ENCODE measurements at regions not wholly inside any gene's neighbourhood (a gene's known extent, or its start where the extent isn't known, plus 50 kb on each side); places are given as distances from the start of the nearest gene placed in this dataset.
"Not testable (repeated sequence)": the region's sequence is repeated elsewhere in the genome, so short reads cannot be mapped to it uniquely, and the experiment has no call there.

DNA sequence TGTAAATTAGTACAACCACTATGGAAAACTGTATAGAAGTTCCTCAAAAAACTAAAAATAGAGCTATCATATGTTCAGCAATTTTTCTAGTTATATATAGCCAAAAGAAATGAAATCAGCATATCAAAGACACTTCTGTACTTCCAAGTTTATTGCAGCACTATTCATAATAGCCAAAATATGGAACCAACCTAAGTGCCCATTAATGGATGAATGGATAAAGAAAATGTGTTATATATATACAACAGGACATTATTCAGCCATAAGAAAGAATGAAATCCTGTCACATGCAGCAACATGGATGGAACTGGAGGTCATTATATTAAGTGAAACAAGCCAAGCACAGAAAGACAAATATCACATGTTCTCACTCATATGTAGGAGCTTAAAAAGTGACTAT lies 112.6 kb downstream of the MDH1 start:
- H3K4me3 Mint-ChIP-seq, result no peak overlapping the region
- H3K27me3 Mint-ChIP-seq, result peaks cover 5% of the 10 kb centered on the region
- no peaks in the 10 kb centered on the region for H3K9me3 Mint-ChIP-seq (ENCODE audit: low read depth)
- H3K4me1 Mint-ChIP-seq, result peaks cover 2% of the 10 kb centered on the region
- CTCF ChIA-PET, result interaction anchor here (1.5 kb wide), 1 partner anchor 160 kb away, joined by 4 read pairs; no protein-coding TSS in a partner anchor
- no peak overlapping the region for H3K27ac Mint-ChIP-seq
- ATAC-seq (no peak), DNase-seq (no peak)
- no peaks in the 10 kb centered on the region for H3K36me3 Mint-ChIP-seq

DNA sequence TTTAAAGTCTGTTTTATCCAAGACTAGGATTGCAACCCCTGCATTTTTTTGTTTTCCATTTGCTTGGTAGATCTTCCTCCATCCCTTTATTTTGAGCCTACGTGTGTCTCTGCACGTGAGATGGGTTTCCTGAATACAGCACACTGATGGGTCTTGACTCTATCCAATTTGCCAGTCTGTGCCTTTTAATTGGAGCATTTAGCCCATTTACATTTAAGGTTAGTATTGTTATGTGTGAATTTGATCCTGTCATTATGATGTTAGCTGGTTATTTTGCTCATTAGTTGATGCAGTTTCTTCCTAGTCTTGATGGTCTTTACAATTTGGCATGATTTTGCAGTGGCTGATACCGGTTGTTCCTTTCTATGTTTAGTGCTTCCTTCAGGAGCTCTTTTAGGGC lies 117.3 kb downstream of the MDH1 start:
- DNase-seq; H3K27me3 Mint-ChIP-seq; H3K27ac Mint-ChIP-seq; H3K4me1 Mint-ChIP-seq; H3K36me3 Mint-ChIP-seq; H3K4me3 Mint-ChIP-seq; H3K9me3 Mint-ChIP-seq (ENCODE audit: low read depth); CTCF ChIA-PET; ATAC-seq: not testable (repeated sequence)

DNA sequence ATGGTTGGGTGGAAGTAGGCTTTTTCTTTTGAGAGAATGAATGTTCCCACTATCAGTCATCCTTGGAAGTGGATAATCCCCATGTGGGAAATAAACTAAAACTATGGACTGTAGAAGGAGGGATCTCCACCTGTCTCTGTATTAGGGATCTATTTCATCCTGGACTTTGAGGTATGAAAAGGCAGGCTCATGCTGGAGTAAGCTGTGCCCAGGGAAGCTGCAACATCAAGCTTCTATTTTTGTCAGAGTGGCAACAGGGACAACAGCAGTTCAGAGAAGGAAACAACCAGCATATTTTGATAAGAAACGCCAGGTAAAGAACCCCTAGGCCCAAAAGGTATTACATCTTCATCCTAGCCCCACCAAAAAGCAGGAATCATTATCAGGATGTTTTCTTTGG lies 122.0 kb downstream of the MDH1 start:
- CTCF ChIA-PET, result interaction anchor here (1.1 kb wide), 1 partner anchor 8 kb away, joined by 3 read pairs; no protein-coding TSS in a partner anchor
- no peaks in the 10 kb centered on the region for H3K4me1 Mint-ChIP-seq
- no peak overlapping the region for H3K4me3 Mint-ChIP-seq

DNA sequence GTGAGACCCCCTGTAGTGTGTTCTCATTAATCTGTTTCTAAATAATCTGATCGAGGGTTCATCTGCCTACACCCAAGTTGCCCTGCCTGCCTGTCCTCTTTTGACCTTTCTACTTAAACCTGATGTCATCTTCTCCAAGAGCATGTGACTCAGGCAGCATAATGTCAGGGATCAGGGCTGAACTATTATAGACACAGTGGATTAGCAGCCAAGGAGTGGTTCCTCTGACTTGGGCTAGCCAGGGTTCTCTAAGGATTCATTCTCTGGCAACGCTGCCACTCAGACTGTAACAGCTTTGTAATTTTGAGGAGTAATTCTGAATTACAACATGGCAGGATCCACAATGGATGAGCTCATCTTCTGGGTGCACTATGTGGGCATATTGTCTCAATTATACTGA lies 124.0 kb downstream of the MDH1 start:
- CTCF ChIA-PET, result no interaction called here
- no peak overlapping the region for H3K27ac Mint-ChIP-seq
- no peaks in the 10 kb centered on the region for H3K4me1 Mint-ChIP-seq
- H3K9me3 Mint-ChIP-seq (ENCODE audit: low read depth), result no peaks in the 10 kb centered on the region
- H3K36me3 Mint-ChIP-seq, result no peaks in the 10 kb centered on the region
- ATAC-seq, result no peak
- peaks cover 4% of the 10 kb centered on the region for H3K27me3 Mint-ChIP-seq
- H3K4me3 Mint-ChIP-seq, result no peak overlapping the region
- DNase-seq, result no peak

More for the DNA sequence above, 122.0 kb downstream of the MDH1 start:
- H3K9me3 Mint-ChIP-seq (ENCODE audit: low read depth), result no peaks in the 10 kb centered on the region
- no peak overlapping the region for H3K27ac Mint-ChIP-seq
- ATAC-seq, result no peak
- peaks cover 2% of the 10 kb centered on the region for H3K27me3 Mint-ChIP-seq
- no peaks in the 10 kb centered on the region for H3K36me3 Mint-ChIP-seq
- DNase-seq, result no peak

DNA sequence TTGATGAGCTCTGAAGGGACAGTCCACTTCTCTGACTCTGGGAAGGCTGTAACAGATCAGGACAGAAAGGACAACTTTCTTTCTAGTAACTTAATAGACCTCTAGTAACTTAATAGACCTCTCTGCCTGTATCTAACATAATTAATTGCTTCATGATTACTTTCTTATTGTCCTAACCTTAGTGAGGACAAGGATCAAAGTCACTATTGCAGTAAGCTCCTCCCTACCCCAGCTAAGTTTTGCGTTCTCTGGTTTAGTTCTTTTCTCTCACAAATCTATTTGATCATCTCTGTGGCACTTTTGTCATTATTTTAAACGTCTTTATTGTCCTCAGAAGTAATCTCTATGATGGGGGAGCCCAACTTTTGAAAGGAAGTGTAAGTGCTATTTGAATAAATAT lies 125.5 kb upstream of the UGP2 start:
- Mint-ChIP-seq H3K4me3 (no peak overlapping the region), H3K27me3 (peaks cover 4% of the 10 kb centered on the region), H3K4me1 (no peaks in the 10 kb centered on the region), H3K36me3 (no peaks in the 10 kb centered on the region), H3K27ac (no peak overlapping the region), H3K9me3 (ENCODE audit: low read depth) (no peaks in the 10 kb centered on the region)
- ATAC-seq (no peak), DNase-seq (no peak)
- CTCF ChIA-PET, result no interaction called here

DNA sequence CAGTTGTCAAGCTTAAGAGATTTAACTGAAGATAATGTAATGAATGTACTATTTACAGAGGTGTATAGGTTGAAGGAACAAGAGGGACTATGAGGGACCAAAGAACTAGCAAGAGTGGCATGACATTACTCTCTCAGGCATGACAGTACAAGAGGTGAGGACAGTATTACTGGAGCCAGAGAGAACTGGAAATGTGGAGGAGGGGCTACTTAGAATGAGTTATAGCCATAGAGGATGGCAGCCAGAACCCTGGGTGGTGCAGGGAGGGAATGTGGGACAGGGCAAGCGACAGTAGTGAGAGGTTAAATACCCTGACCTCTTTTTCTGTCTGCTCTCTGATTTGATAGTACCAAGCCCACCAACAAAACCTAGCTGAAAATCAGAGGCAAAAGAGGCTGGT lies 122.6 kb upstream of the UGP2 start:
- H3K9me3 Mint-ChIP-seq (ENCODE audit: low read depth), result no peaks in the 10 kb centered on the region
- H3K27me3 Mint-ChIP-seq, result peaks cover 4% of the 10 kb centered on the region
- no peak for ATAC-seq
- DNase-seq, result no peak
- H3K36me3 Mint-ChIP-seq, result no peaks in the 10 kb centered on the region
- H3K27ac Mint-ChIP-seq, result no peak overlapping the region
- H3K4me3 Mint-ChIP-seq, result no peak overlapping the region
- no peaks in the 10 kb centered on the region for H3K4me1 Mint-ChIP-seq
- CTCF ChIA-PET, result interaction anchor here (1.0 kb wide), 1 partner anchor 8 kb away, joined by 3 read pairs; no protein-coding TSS in a partner anchor

DNA sequence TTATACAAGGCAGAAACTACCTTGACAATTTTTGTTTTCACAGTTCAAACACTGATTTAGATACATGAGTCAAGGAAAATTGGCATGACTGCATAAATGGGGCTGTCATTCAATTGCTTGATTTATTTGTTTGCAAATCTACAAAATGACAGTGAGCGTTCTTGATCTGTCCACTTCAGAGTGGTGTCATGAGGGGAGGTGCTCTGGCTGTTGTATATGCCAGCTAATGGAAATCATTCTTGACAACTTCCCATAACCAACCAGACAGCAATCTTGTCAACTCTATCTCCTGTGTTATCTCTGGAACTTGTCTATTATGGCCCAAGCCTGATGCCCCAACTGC lies 120.6 kb upstream of the UGP2 start:
- DNase-seq, result no peak
- no peak for ATAC-seq
- Mint-ChIP-seq H3K27ac (no peak overlapping the region), H3K36me3 (no peaks in the 10 kb centered on the region), H3K27me3 (peaks cover 5% of the 10 kb centered on the region), H3K4me1 (no peaks in the 10 kb centered on the region), H3K4me3 (no peak overlapping the region), H3K9me3 (ENCODE audit: low read depth) (no peaks in the 10 kb centered on the region)
- CTCF ChIA-PET, result no interaction called here

DNA sequence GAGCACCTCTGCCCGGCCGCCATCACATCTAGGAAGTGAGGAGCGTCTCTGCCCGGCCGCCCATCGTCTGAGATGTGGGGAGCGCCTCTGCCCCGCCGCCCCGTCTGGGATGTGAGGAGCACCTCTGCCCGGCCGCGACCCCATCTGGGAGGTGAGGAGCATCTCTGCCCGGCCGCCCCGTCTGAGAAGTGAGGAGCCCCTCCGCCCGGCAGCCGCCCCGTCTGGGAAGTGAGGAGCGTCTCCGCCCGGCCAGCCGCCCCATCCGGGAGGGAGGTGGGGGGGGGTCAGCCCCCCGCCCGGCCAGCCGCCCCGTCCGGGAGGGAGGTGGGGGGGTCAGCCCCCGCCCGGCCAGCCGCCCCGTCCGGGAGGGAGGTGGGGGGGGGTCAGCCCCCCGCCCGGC lies 119.4 kb upstream of the UGP2 start:
- H3K36me3 Mint-ChIP-seq; H3K27ac Mint-ChIP-seq; DNase-seq; H3K4me1 Mint-ChIP-seq; CTCF ChIA-PET; H3K9me3 Mint-ChIP-seq (ENCODE audit: low read depth); H3K4me3 Mint-ChIP-seq; ATAC-seq; H3K27me3 Mint-ChIP-seq: not testable (repeated sequence)

DNA sequence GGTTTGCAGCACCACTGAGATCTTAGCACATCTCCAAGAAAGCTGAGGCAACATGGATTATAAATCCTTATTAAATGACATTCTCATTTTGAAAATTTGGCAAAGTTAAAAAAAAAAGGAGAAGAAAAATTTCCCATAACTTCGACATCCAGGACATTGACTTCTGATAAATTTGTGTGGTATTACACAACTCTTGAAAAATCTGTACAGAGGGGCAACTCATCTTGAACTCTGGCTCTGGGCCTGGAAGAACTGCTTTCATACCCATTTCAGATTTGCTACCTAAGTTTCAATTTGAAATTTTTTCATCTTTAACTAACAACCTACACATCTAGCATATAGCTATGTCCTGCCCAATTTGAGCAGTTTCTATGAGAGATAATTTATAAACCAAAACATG lies 118.0 kb upstream of the UGP2 start:
- Mint-ChIP-seq H3K4me1 (no peaks in the 10 kb centered on the region), H3K4me3 (no peak overlapping the region), H3K27ac (no peak overlapping the region), H3K36me3 (no peaks in the 10 kb centered on the region), H3K9me3 (ENCODE audit: low read depth) (no peaks in the 10 kb centered on the region), H3K27me3 (peaks cover 12% of the 10 kb centered on the region)
- CTCF ChIA-PET, result no interaction called here
- no peak for ATAC-seq
- DNase-seq, result no peak

DNA sequence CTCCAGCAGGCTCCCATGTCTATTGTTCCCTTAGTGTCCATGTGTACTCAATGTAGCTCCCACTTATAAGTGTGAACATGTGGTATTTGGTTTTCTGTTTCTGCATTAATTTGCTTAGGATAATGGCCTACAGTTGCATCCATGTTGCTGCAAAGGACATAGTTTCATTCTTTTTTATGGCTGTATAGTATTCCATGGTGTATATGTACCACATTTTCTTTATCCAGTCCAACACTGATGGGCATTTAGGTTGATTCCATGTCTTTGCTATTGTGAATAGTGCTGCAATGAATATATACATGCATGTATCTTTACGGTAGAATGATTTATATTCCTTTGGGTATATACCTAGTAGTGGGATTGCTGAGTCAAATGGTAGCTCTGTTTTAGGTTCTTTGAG lies 116.5 kb upstream of the UGP2 start:
- H3K4me1 Mint-ChIP-seq; H3K9me3 Mint-ChIP-seq (ENCODE audit: low read depth); CTCF ChIA-PET; H3K36me3 Mint-ChIP-seq; H3K27ac Mint-ChIP-seq; ATAC-seq; H3K4me3 Mint-ChIP-seq; DNase-seq: not testable (repeated sequence)
- H3K27me3 Mint-ChIP-seq, result peaks cover 12% of the 10 kb centered on the region

DNA sequence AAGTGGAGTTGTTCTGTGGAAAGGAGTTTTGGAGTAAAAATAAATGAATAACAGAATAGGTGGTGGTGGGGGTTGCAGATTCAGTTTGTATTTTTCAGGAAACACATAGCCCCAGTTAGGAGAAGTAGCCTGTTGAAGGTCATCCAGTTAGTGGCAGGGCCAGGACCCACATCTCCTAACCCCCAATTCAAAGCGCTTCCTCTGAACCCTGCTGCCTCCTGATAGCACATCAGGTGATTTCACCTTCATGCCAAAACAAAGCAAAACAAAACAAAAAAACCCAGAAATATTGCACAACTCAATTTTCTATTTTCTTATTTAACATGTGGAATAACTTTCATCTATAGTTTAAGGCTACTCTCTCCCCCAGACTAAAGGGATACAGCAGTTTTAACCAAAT lies 112.3 kb upstream of the UGP2 start:
- DNase-seq, result no peak
- CTCF ChIA-PET, result no interaction called here
- no peak overlapping the region for H3K4me3 Mint-ChIP-seq
- no peak for ATAC-seq
- H3K9me3 Mint-ChIP-seq (ENCODE audit: low read depth), result no peaks in the 10 kb centered on the region
- no peaks in the 10 kb centered on the region for H3K36me3 Mint-ChIP-seq
- H3K4me1 Mint-ChIP-seq, result no peaks in the 10 kb centered on the region
- no peak overlapping the region for H3K27ac Mint-ChIP-seq
- peaks cover 15% of the 10 kb centered on the region for H3K27me3 Mint-ChIP-seq

DNA sequence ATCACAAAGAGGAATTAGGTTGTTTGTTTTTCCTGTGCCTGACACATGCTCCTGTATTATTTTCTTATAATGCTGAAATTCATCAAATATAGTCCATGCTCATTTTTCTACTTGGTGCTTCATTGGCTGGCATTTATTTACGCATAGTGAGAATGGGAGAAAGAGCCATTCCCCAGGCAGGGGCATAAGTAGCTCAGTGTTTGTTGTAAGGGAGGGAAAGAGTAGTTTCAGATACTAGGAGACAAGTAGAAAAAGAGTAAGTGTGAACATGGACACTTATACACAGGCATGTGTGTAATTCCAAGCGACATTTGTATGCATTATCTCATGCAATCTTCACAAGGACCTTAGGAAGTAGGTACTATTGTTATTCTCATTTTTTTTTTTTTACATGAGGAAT lies 111.9 kb upstream of the UGP2 start:
- ATAC-seq, result no peak
- Mint-ChIP-seq H3K27ac (no peak overlapping the region), H3K4me1 (no peaks in the 10 kb centered on the region), H3K9me3 (ENCODE audit: low read depth) (no peaks in the 10 kb centered on the region), H3K4me3 (no peak overlapping the region), H3K27me3 (peaks cover 14% of the 10 kb centered on the region), H3K36me3 (no peaks in the 10 kb centered on the region)
- no peak for DNase-seq
- CTCF ChIA-PET, result no interaction called here

DNA sequence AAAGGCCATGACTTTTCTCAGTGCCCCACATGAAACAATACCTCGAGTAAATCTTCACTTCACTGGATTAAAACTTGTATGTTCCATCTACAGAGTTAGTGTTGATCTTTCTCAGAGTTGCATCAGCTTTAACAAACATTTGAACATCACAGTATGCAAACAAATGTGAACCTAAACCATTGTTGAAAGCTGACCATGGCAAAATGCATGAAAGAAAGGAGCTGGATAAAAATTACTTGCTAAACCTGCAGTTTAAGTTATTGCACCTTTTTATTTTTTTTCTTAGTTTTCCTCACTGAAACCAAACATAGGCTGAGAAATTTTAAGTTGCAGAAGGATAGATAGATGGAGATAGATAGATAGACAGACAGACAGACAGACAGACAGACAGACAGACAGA lies 107.2 kb upstream of the UGP2 start:
- no peak for DNase-seq
- CTCF ChIA-PET, result no interaction called here
- H3K27ac Mint-ChIP-seq, result no peak overlapping the region
- H3K27me3 Mint-ChIP-seq, result peaks cover 5% of the 10 kb centered on the region
- no peak for ATAC-seq
- H3K36me3 Mint-ChIP-seq, result no peaks in the 10 kb centered on the region
- no peaks in the 10 kb centered on the region for H3K9me3 Mint-ChIP-seq (ENCODE audit: low read depth)
- H3K4me3 Mint-ChIP-seq, result no peak overlapping the region
- no peaks in the 10 kb centered on the region for H3K4me1 Mint-ChIP-seq

DNA sequence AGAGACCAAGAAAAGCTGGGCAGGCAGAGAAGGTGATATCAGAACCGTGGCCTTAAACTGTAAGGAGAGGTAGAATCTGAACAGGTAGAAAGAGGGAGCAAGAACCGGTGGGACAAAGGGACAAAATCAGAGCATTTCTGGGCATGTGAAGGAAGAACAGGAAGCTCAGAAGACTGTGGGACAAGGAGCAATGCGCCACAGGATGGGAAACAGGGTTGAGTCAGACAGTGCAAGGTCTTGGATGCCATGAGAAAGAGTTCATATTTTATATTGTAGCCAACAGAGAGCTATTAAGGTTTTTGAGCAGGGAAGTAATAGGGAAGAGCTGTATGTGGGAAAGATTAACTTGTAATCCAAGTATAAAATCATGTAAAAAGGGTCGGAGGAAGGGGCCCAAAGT lies 106.4 kb upstream of the UGP2 start:
- no peak for ATAC-seq
- Mint-ChIP-seq H3K36me3 (no peaks in the 10 kb centered on the region), H3K4me3 (no peak overlapping the region), H3K27ac (no peak overlapping the region), H3K4me1 (no peaks in the 10 kb centered on the region), H3K9me3 (ENCODE audit: low read depth) (no peaks in the 10 kb centered on the region), H3K27me3 (peaks cover 5% of the 10 kb centered on the region)
- CTCF ChIA-PET, result no interaction called here
- no peak for DNase-seq

DNA sequence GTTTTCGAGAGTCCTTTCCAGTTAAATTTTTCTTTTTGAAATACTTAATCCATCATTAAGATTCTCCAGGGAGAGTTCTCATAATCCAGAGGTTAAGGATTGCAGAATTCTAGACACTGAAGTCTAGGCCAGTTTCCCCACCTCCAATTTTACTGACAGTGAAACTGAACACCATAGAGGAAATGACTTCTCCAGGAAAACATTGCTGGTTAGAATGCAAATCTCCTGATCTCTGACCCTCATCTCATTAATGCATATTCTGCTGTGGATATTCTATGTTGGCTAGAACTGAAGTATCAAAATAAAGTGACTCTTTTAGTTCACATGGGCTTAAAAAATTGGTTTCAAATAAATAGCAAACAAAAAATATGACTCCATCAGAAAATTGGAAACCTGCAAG lies 105.8 kb upstream of the UGP2 start:
- CTCF ChIA-PET, result no interaction called here
- Mint-ChIP-seq H3K36me3 (no peaks in the 10 kb centered on the region), H3K9me3 (ENCODE audit: low read depth) (no peaks in the 10 kb centered on the region), H3K4me3 (no peak overlapping the region), H3K4me1 (no peaks in the 10 kb centered on the region), H3K27ac (no peak overlapping the region), H3K27me3 (peaks cover 5% of the 10 kb centered on the region)
- DNase-seq (no peak), ATAC-seq (no peak)
